K562 (cell line): ENCODE measurements at regions not wholly inside any gene's neighbourhood (a gene's known extent, or its start where the extent isn't known, plus 50 kb on each side); places are given as distances from the start of the nearest gene placed in this dataset.

Experiments used
- ATAC-seq: fragments of 200-7000 bp; cut with Tn5 transposase; 3 replicates; pipeline ENCODE4 v1.9.1; 2020; ENCODE audit warnings: moderate library complexity
- BruUV-seq: library from RNA; stranded (reverse); fragments of 400-500 nt; replicated peaks from 2 replicates; lab custom pipeline; 2021; lab: Mats Ljungman, UMichigan
- CTCF ChIA-PET: fragments of 300-600 bp; formaldehyde crosslinking; extraction: SDS; loops from one replicate; lab custom pipeline; 2021; ENCODE audit warnings: low intra/inter-chr PET ratio; lab: Yijun Ruan, JAX
- POLR2A ChIA-PET: fragments of 300-600, 350-650 bp; sonication (Branson Sonifier 250); formaldehyde crosslinking; extraction: SDS; loops from one replicate; lab custom pipeline; 2021; ENCODE audit warnings: antibody characterized with exemption, inconsistent platforms; lab: Yijun Ruan, JAX
- DNase-seq, 4 experiments: peaks; one replicate each; pipeline versions ENCODE4 v3.0.0 to v3.0.0-alpha.2; 2011 to 2018; ENCODE audit warnings: low spot score in 3 of 4, mixed read lengths in 3 of 4; ENCODE audit errors: extremely low read depth in 1 of 4
- FAIRE-seq: peaks from 2 replicates; lab custom pipeline; 2011; peaks lifted over from hg19 to GRCh38; lab: Jason Lieb, UNC
- H2AFZ ChIP-seq: 2 replicates; pipeline ENCODE4 v1.6.0; 2011; ENCODE audit warnings: low read depth, low read length, control low read depth, inconsistent platforms
- H3K27ac ChIP-seq: fragments of 200-600 bp; 3 replicates; pipeline ENCODE4 v1.8.0; 2011; ENCODE audit warnings: low read depth, mild to moderate bottlenecking, control low read depth, inconsistent platforms, low read length, moderate library complexity, mixed read lengths; ENCODE audit errors: extremely low read depth
- H3K27me3 ChIP-seq, 2 experiments: fragments of 300-600 bp in 1 of 2; 2 replicates in 1 of 2; 3 replicates in 1 of 2; pipeline versions ENCODE4 v1.6.0 to v1.8.0; 2011; ENCODE audit warnings: inconsistent platforms in 2 of 2, low read length in 2 of 2, mild to moderate bottlenecking in 1 of 2, mixed read lengths in 1 of 2, moderate library complexity in 1 of 2; ENCODE audit not compliant: control insufficient read depth in 2 of 2, insufficient read depth in 2 of 2
- H3K36me3 ChIP-seq: fragments of 300-600 bp; 3 replicates; pipeline ENCODE4 v1.8.0; 2011; ENCODE audit warnings: mild to moderate bottlenecking, low read length, inconsistent platforms; ENCODE audit not compliant: control insufficient read depth, insufficient read depth
- H3K4me1 ChIP-seq, 2 experiments: fragments of 200-600 bp in 1 of 2; replicated peaks in 1 of 2; 2 replicates in 1 of 2; 3 replicates in 1 of 2; pipeline versions ENCODE4 v1.5.1 to v1.8.0; 2011; ENCODE audit warnings: inconsistent platforms in 2 of 2, low read length in 2 of 2, mild to moderate bottlenecking in 1 of 2, mixed read lengths in 1 of 2, moderate library complexity in 1 of 2; ENCODE audit not compliant: control insufficient read depth in 2 of 2, insufficient read depth in 2 of 2
- H3K4me2 ChIP-seq: 2 replicates; pipeline ENCODE4 v1.6.1; 2011; ENCODE audit warnings: low read length, control low read depth, inconsistent platforms, mixed read lengths; ENCODE audit not compliant: insufficient read depth
- H3K4me3 ChIP-seq: fragments of 200-600 bp; sonication (generic), shearing (Covaris generic); 2 replicates; pipeline ENCODE4 v1.5.1; 2016; ENCODE audit warnings: control low read depth, inconsistent platforms
- H3K79me2 ChIP-seq: fragments of 200-600 bp; 3 replicates; pipeline ENCODE4 v1.8.0; 2011; ENCODE audit warnings: low read length, inconsistent platforms; ENCODE audit not compliant: control insufficient read depth, insufficient read depth
- H3K9ac ChIP-seq, 2 experiments: 2 replicates each; pipeline versions ENCODE4 v1.6.0 to v1.6.1; 2011; ENCODE audit warnings: low read depth in 2 of 2, low read length in 2 of 2, control low read depth in 1 of 2, inconsistent platforms in 1 of 2, mild to moderate bottlenecking in 1 of 2, mixed read lengths in 1 of 2; ENCODE audit not compliant: insufficient read depth in 1 of 2
- H3K9me1 ChIP-seq: one replicate; pipeline ENCODE4 v1.6.0; 2011; ENCODE audit warnings: inconsistent platforms, mild to moderate bottlenecking, low read length, moderate library complexity; ENCODE audit not compliant: control insufficient read depth, insufficient read depth
- H3K9me3 ChIP-seq: replicated peaks from 2 replicates; pipeline ENCODE4 v1.5.1; 2011; ENCODE audit warnings: low read depth, low read length, inconsistent platforms; ENCODE audit not compliant: control insufficient read depth, insufficient read depth
- H4K20me1 ChIP-seq: replicated peaks from 2 replicates; pipeline ENCODE4 v1.6.1; 2011; ENCODE audit warnings: low read length, inconsistent platforms, mixed read lengths; ENCODE audit not compliant: control insufficient read depth, insufficient read depth
- BCL6 ChIP-seq: fragments of 250-450 bp; sonication (Bioruptor Pico); IDR thresholded peaks from 2 replicates; pipeline ENCODE4 v1.4.0; 2020
- CEBPB ChIP-seq: fragments of 450-650 bp; IDR thresholded peaks from 2 replicates; pipeline ENCODE4 v1.6.1; 2016; ENCODE audit warnings: missing genetic modification characterization, missing compliant biosample characterization
- KDM1A ChIP-seq, 2 experiments: fragments of 450-650 bp; IDR thresholded peaks; 2 replicates each; pipeline ENCODE4 v1.6.1; 2016; ENCODE audit warnings: mild to moderate bottlenecking in 2 of 2
- NONO ChIP-seq, 2 experiments: fragments of 200-400 bp in 1 of 2; fragments of 450-650 bp in 1 of 2; formaldehyde crosslinking in 1 of 2; IDR thresholded peaks; 2 replicates each; pipeline ENCODE4 v1.6.1; 2017; ENCODE audit warnings: low read depth in 2 of 2, mild to moderate bottlenecking in 2 of 2, moderate library complexity in 2 of 2, low read length in 1 of 2
- RCOR1 ChIP-seq, 2 experiments: IDR thresholded peaks; 2 replicates each; pipeline ENCODE4 v1.6.1; 2012; ENCODE audit warnings: low read depth in 2 of 2, low read length in 2 of 2, borderline replicate concordance in 1 of 2, improper control_type of control experiment in 1 of 2
- SRSF7 ChIP-seq: fragments of 200-400 bp; formaldehyde crosslinking; optimal IDR thresholded peaks from 2 replicates; pipeline ENCODE3; 2017; ENCODE audit warnings: mild to moderate bottlenecking, low read depth, low read length
- TAF9B ChIP-seq: fragments of 450-650 bp; IDR thresholded peaks from 2 replicates; pipeline ENCODE4 v1.6.1; 2018; ENCODE audit warnings: mild to moderate bottlenecking; ENCODE audit not compliant: partially characterized antibody
- XRCC4 ChIP-seq: IDR thresholded peaks from one replicate; pipeline ENCODE4 v1.6.1; 2011; ENCODE audit not compliant: insufficient read depth, insufficient read length; ENCODE audit errors: extremely low read depth
- WGBS: fragments of 100-300 bp; shearing (Covaris generic); methylation state at CpG from one replicate; pipeline ENCODE4 v1.1.6; 2016; ENCODE audit warnings: low coverage, mixed read lengths; ENCODE audit not compliant: insufficient coverage; ENCODE audit errors: missing lambda C conversion rate; 5-methylcytosine and 5-hydroxymethylcytosine counted together
- in situ Hi-C: fragments of 300-500 bp; cut with MboI; formaldehyde crosslinking; loops from 4 replicates; pipeline ENCODE4 v1.15.0; 2018; ENCODE audit warnings: inconsistent platforms, mixed read lengths
- intact Hi-C: fragments of 100-400 bp; cut with micrococcal nuclease; formaldehyde crosslinking; loops from 2 replicates; pipeline ENCODE4 v1.14.2; 2022
- TF ChIP-seq, protein P1 (sequence below): fragments of 450-650 bp; formaldehyde crosslinking; IDR thresholded peaks from 2 replicates; pipeline ENCODE4 v1.4.0; 2020; ENCODE audit warnings: mild to moderate bottlenecking
- TF ChIP-seq, protein P2 (sequence below), 2 experiments: IDR thresholded peaks in 1 of 2; conservative IDR thresholded peaks in 1 of 2; 2 replicates each; pipeline ENCODE4 v1.6.1; 2016; ENCODE audit warnings: low read depth in 2 of 2, mild to moderate bottlenecking in 1 of 2, missing compliant biosample characterization in 1 of 2, missing genetic modification characterization in 1 of 2, moderate library complexity in 1 of 2

DNA sequence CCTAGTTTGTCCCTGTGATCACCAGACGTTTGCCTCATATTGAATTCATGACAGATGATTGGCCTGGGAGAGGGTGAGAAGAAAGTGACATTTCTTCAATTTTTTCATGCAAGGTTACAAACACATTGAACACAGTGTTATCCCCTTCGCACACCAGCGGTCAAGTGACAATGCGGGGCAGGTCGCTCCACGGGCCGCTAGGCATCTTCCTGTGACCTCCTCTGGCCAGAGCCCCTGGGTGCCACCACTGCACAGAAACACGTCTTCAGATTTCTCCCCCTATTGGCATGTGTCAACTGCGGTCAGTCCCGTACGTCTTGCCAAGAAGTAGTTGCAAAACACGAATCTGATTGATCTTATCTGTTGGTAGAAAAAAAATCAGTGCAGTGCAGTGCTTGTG is 97.1 kb downstream of the PXDC1 start:
- H2AFZ ChIP-seq, result no peak overlapping the region
- peaks cover under 1 to 11% of the 10 kb centered on the region in 2 experiments; a peak in 2 of 5 replicates for H3K27me3 ChIP-seq
- H3K9me1 ChIP-seq, result no peaks in the 10 kb centered on the region
- no peaks in the 10 kb centered on the region for H4K20me1 ChIP-seq
- H3K27ac ChIP-seq, result no peak overlapping the region
- WGBS, result 55% methylated on average over 12 of the region's 12 CpGs
- H3K4me3 ChIP-seq, result no peak overlapping the region
- ATAC-seq (no peak), DNase-seq (no peak), FAIRE-seq (no peak)
- no peaks in the 10 kb centered on the region for H3K36me3 ChIP-seq
- H3K4me1 ChIP-seq, result peaks cover 21 to 26% of the 10 kb centered on the region in 2 experiments
- H3K4me2 ChIP-seq, result no peak overlapping the region
- H3K9me3 ChIP-seq, result no peaks in the 10 kb centered on the region
- no peak overlapping the region for H3K9ac ChIP-seq
- in situ Hi-C loops, result no loop called here
- 0 out of 4 replicates have a peak, but pooled peaks of 1 of the 2 experiments have one; percentile 4 for TF ChIP-seq RCOR1 (IDR thresholded peaks at IDR 0.05; ENCODE audit: borderline replicate concordance in 1 of 2, low read depth in 2 of 2, low read length in 2 of 2)
- no peak for TF ChIP-seq CEBPB (tag)
- TF ChIP-seq SRSF7, result no peak
- TF ChIP-seq TAF9B, result no peak
- 0 out of 4 replicates have a peak, but pooled peaks of 1 of the 2 experiments have one; percentile 24 for TF ChIP-seq KDM1A (IDR thresholded peaks at IDR 0.05)
- TF ChIP-seq BCL6, result no peak
- H3K79me2 ChIP-seq, result no peaks in the 10 kb centered on the region
- POLR2A ChIA-PET, result no interaction called here
- BruUV-seq, result no TSS peak
- intact Hi-C loops, result no loop called here
- CTCF ChIA-PET, result no interaction called here

DNA sequence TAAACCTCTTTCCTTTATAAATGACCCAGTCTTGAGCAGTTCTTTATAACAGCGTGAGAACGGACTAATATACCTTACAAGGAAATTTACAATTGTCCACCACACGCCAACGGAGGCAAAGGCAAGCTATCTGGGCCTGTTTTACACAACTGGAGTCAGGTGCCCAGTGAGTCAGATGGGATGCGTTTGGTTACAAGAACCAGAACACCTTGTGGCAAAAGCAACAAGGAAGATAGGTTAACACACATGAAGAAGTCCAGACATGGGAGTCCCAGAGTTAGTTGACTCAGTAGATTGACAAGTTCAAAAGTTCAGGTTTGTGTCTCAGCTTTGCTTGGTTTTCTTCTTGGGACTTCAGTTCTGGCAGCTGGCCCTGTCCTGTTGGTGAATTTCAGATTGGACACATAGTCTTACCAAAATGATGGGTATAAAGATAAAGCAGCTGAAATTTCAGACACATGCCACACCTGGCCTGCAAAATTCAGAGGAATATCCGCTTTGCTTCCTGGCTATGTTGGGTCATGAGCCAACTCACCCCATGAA is 97.9 kb downstream of the PXDC1 start:
- H3K4me3 ChIP-seq, result no peak overlapping the region
- no peaks in the 10 kb centered on the region for H3K36me3 ChIP-seq
- ATAC-seq (no peak), FAIRE-seq (no peak), DNase-seq (no peak)
- H3K4me2 ChIP-seq, result no peak overlapping the region
- 0 out of 2 replicates have a peak, but pooled peaks cover 3% of the 10 kb centered on the region for H3K9me3 ChIP-seq
- intact Hi-C loops, result no loop called here
- H3K9ac ChIP-seq, result no peak overlapping the region
- H3K27me3 ChIP-seq, result peaks cover 0 to 8% of the 10 kb centered on the region in 2 experiments; a peak in 2 of 5 replicates
- H3K27ac ChIP-seq, result no peak overlapping the region
- ChIA-PET CTCF (no interaction called here), POLR2A (interaction anchor here (0.6 kb wide), 1 partner anchor 668 kb away, joined by 4 read pairs; no protein-coding TSS in a partner anchor)
- no peaks in the 10 kb centered on the region for H3K9me1 ChIP-seq
- H3K79me2 ChIP-seq, result no peaks in the 10 kb centered on the region
- no TSS peak for BruUV-seq
- H2AFZ ChIP-seq, result no peak overlapping the region
- no peaks in the 10 kb centered on the region for H4K20me1 ChIP-seq
- 73% methylated on average over 6 of the region's 6 CpGs for WGBS
- H3K4me1 ChIP-seq, result peaks cover 21 to 26% of the 10 kb centered on the region in 2 experiments
- in situ Hi-C loops, result no loop called here
- TF ChIP-seq, protein P1, sequence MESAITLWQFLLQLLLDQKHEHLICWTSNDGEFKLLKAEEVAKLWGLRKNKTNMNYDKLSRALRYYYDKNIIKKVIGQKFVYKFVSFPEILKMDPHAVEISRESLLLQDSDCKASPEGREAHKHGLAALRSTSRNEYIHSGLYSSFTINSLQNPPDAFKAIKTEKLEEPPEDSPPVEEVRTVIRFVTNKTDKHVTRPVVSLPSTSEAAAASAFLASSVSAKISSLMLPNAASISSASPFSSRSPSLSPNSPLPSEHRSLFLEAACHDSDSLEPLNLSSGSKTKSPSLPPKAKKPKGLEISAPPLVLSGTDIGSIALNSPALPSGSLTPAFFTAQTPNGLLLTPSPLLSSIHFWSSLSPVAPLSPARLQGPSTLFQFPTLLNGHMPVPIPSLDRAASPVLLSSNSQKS (CRISPR knock-in tag), result no peak
- TF ChIP-seq NONO (IDR thresholded peaks at IDR 0.05; ENCODE audit: low read depth in 2 of 2, low read length in 1 of 2), result no peak
- no peak for TF ChIP-seq XRCC4
- TF ChIP-seq, protein P2, sequence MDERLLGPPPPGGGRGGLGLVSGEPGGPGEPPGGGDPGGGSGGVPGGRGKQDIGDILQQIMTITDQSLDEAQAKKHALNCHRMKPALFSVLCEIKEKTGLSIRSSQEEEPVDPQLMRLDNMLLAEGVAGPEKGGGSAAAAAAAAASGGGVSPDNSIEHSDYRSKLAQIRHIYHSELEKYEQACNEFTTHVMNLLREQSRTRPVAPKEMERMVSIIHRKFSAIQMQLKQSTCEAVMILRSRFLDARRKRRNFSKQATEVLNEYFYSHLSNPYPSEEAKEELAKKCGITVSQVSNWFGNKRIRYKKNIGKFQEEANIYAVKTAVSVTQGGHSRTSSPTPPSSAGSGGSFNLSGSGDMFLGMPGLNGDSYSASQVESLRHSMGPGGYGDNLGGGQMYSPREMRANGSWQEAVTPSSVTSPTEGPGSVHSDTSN (CRISPR knock-in tag; IDR thresholded peaks at IDR 0.05; ENCODE audit: low read depth), result no peak
- TF ChIP-seq, protein P2 (tag; conservative IDR thresholded peaks at IDR 0.05; ENCODE audit: low read depth), result no peak
